K562 (cell line): ENCODE measurements at regions not wholly inside any gene's neighbourhood (a gene's known extent, or its start where the extent isn't known, plus 50 kb on each side); places are given as distances from the start of the nearest gene placed in this dataset.

Experiments used
- ATAC-seq: fragments of 200-7000 bp; cut with Tn5 transposase; 3 replicates; pipeline ENCODE4 v1.9.1; 2020; ENCODE audit warnings: moderate library complexity
- BruUV-seq: library from RNA; stranded (reverse); fragments of 400-500 nt; replicated peaks from 2 replicates; lab custom pipeline; 2021; lab: Mats Ljungman, UMichigan
- CTCF ChIA-PET: fragments of 300-600 bp; formaldehyde crosslinking; extraction: SDS; loops from one replicate; lab custom pipeline; 2021; ENCODE audit warnings: low intra/inter-chr PET ratio; lab: Yijun Ruan, JAX
- POLR2A ChIA-PET: fragments of 300-600, 350-650 bp; sonication (Branson Sonifier 250); formaldehyde crosslinking; extraction: SDS; loops from one replicate; lab custom pipeline; 2021; ENCODE audit warnings: antibody characterized with exemption, inconsistent platforms; lab: Yijun Ruan, JAX
- DNase-seq, 4 experiments: peaks; one replicate each; pipeline versions ENCODE4 v3.0.0 to v3.0.0-alpha.2; 2011 to 2018; ENCODE audit warnings: low spot score in 3 of 4, mixed read lengths in 3 of 4; ENCODE audit errors: extremely low read depth in 1 of 4
- FAIRE-seq: peaks from 2 replicates; lab custom pipeline; 2011; peaks lifted over from hg19 to GRCh38; lab: Jason Lieb, UNC
- H2AFZ ChIP-seq: 2 replicates; pipeline ENCODE4 v1.6.0; 2011; ENCODE audit warnings: low read depth, low read length, control low read depth, inconsistent platforms
- H3K27ac ChIP-seq: fragments of 200-600 bp; 3 replicates; pipeline ENCODE4 v1.8.0; 2011; ENCODE audit warnings: low read depth, mild to moderate bottlenecking, control low read depth, inconsistent platforms, low read length, moderate library complexity, mixed read lengths; ENCODE audit errors: extremely low read depth
- H3K27me3 ChIP-seq, 2 experiments: fragments of 300-600 bp in 1 of 2; 2 replicates in 1 of 2; 3 replicates in 1 of 2; pipeline versions ENCODE4 v1.6.0 to v1.8.0; 2011; ENCODE audit warnings: inconsistent platforms in 2 of 2, low read length in 2 of 2, mild to moderate bottlenecking in 1 of 2, mixed read lengths in 1 of 2, moderate library complexity in 1 of 2; ENCODE audit not compliant: control insufficient read depth in 2 of 2, insufficient read depth in 2 of 2
- H3K36me3 ChIP-seq: fragments of 300-600 bp; 3 replicates; pipeline ENCODE4 v1.8.0; 2011; ENCODE audit warnings: mild to moderate bottlenecking, low read length, inconsistent platforms; ENCODE audit not compliant: control insufficient read depth, insufficient read depth
- H3K4me1 ChIP-seq, 2 experiments: fragments of 200-600 bp in 1 of 2; replicated peaks in 1 of 2; 2 replicates in 1 of 2; 3 replicates in 1 of 2; pipeline versions ENCODE4 v1.5.1 to v1.8.0; 2011; ENCODE audit warnings: inconsistent platforms in 2 of 2, low read length in 2 of 2, mild to moderate bottlenecking in 1 of 2, mixed read lengths in 1 of 2, moderate library complexity in 1 of 2; ENCODE audit not compliant: control insufficient read depth in 2 of 2, insufficient read depth in 2 of 2
- H3K4me2 ChIP-seq: 2 replicates; pipeline ENCODE4 v1.6.1; 2011; ENCODE audit warnings: low read length, control low read depth, inconsistent platforms, mixed read lengths; ENCODE audit not compliant: insufficient read depth
- H3K4me3 ChIP-seq: fragments of 200-600 bp; sonication (generic), shearing (Covaris generic); 2 replicates; pipeline ENCODE4 v1.5.1; 2016; ENCODE audit warnings: control low read depth, inconsistent platforms
- H3K79me2 ChIP-seq: fragments of 200-600 bp; 3 replicates; pipeline ENCODE4 v1.8.0; 2011; ENCODE audit warnings: low read length, inconsistent platforms; ENCODE audit not compliant: control insufficient read depth, insufficient read depth
- H3K9ac ChIP-seq, 2 experiments: 2 replicates each; pipeline versions ENCODE4 v1.6.0 to v1.6.1; 2011; ENCODE audit warnings: low read depth in 2 of 2, low read length in 2 of 2, control low read depth in 1 of 2, inconsistent platforms in 1 of 2, mild to moderate bottlenecking in 1 of 2, mixed read lengths in 1 of 2; ENCODE audit not compliant: insufficient read depth in 1 of 2
- H3K9me1 ChIP-seq: one replicate; pipeline ENCODE4 v1.6.0; 2011; ENCODE audit warnings: inconsistent platforms, mild to moderate bottlenecking, low read length, moderate library complexity; ENCODE audit not compliant: control insufficient read depth, insufficient read depth
- H3K9me3 ChIP-seq: replicated peaks from 2 replicates; pipeline ENCODE4 v1.5.1; 2011; ENCODE audit warnings: low read depth, low read length, inconsistent platforms; ENCODE audit not compliant: control insufficient read depth, insufficient read depth
- H4K20me1 ChIP-seq: replicated peaks from 2 replicates; pipeline ENCODE4 v1.6.1; 2011; ENCODE audit warnings: low read length, inconsistent platforms, mixed read lengths; ENCODE audit not compliant: control insufficient read depth, insufficient read depth
- BDP1 ChIP-seq: IDR thresholded peaks from 3 replicates; pipeline ENCODE4 v1.6.1; 2011; ENCODE audit not compliant: insufficient read length, insufficient read depth
- ETV1 ChIP-seq: fragments of 450-650 bp; conservative IDR thresholded peaks from 2 replicates; pipeline ENCODE4 v1.6.1; 2016; ENCODE audit warnings: missing genetic modification characterization, control low read depth, low read depth, missing compliant biosample characterization
- FOSL1 ChIP-seq: fragments of 200-800 bp; sonication (Bioruptor generic); conservative IDR thresholded peaks from 2 replicates; pipeline ENCODE4 v1.6.1; 2016; ENCODE audit warnings: missing genetic modification characterization, missing compliant biosample characterization
- HMG20B ChIP-seq: fragments of 250-450 bp; sonication (Bioruptor Pico); IDR thresholded peaks from 2 replicates; pipeline ENCODE4 v1.5.0; 2021; ENCODE audit warnings: mild to moderate bottlenecking
- HNRNPH1 ChIP-seq: fragments of 200-400 bp; formaldehyde crosslinking; optimal IDR thresholded peaks from 2 replicates; pipeline ENCODE3; 2017; ENCODE audit warnings: low read depth, mild to moderate bottlenecking, low read length, moderate library complexity
- ILK ChIP-seq: fragments of 450-650 bp; IDR thresholded peaks from 2 replicates; pipeline ENCODE4 v1.6.1; 2016; ENCODE audit warnings: missing genetic modification characterization, low read depth, mild to moderate bottlenecking, missing compliant biosample characterization, moderate library complexity, borderline replicate concordance
- RAD21 ChIP-seq, 2 experiments: fragments of 250-450 bp in 1 of 2; fragments of 450-650 bp in 1 of 2; sonication (Bioruptor Pico) in 1 of 2; formaldehyde crosslinking in 1 of 2; IDR thresholded peaks in 1 of 2; conservative IDR thresholded peaks in 1 of 2; 2 replicates each; pipeline versions ENCODE4 v1.4.0 to v1.8.0; 2020 to 2022; ENCODE audit warnings: mild to moderate bottlenecking in 2 of 2, moderate library complexity in 1 of 2
- SRSF7 ChIP-seq: fragments of 200-400 bp; formaldehyde crosslinking; optimal IDR thresholded peaks from 2 replicates; pipeline ENCODE3; 2017; ENCODE audit warnings: mild to moderate bottlenecking, low read depth, low read length
- TCF3 ChIP-seq: sonication (generic); formaldehyde crosslinking; IDR thresholded peaks from 2 replicates; pipeline ENCODE4 v1.4.0; 2020; ENCODE audit warnings: mild to moderate bottlenecking, missing genetic modification reagents
- ZHX1 ChIP-seq: fragments of 150-350 bp; conservative IDR thresholded peaks from 2 replicates; pipeline ENCODE4 v1.6.1; 2014; ENCODE audit warnings: low read length
- ZNF174 ChIP-seq: fragments of 250-450 bp; sonication (Bioruptor Pico); IDR thresholded peaks from 2 replicates; pipeline ENCODE4 v1.4.0; 2020; ENCODE audit warnings: mild to moderate bottlenecking
- ZNF232 ChIP-seq: sonication (generic); formaldehyde crosslinking; IDR thresholded peaks from 2 replicates; pipeline ENCODE4 v1.8.0; 2022; ENCODE audit warnings: mild to moderate bottlenecking, missing genetic modification reagents
- ZNF77 ChIP-seq: fragments of 250-450 bp; sonication (Bioruptor Pico); IDR thresholded peaks from 2 replicates; pipeline ENCODE4 v1.5.0; 2020
- ZSCAN32 ChIP-seq: fragments of 450-650 bp; formaldehyde crosslinking; IDR thresholded peaks from 2 replicates; pipeline ENCODE4 v1.4.0; 2020; ENCODE audit warnings: mild to moderate bottlenecking, moderate library complexity
- WGBS: fragments of 100-300 bp; shearing (Covaris generic); methylation state at CpG from one replicate; pipeline ENCODE4 v1.1.6; 2016; ENCODE audit warnings: low coverage, mixed read lengths; ENCODE audit not compliant: insufficient coverage; ENCODE audit errors: missing lambda C conversion rate; 5-methylcytosine and 5-hydroxymethylcytosine counted together
- in situ Hi-C: fragments of 300-500 bp; cut with MboI; formaldehyde crosslinking; loops from 4 replicates; pipeline ENCODE4 v1.15.0; 2018; ENCODE audit warnings: inconsistent platforms, mixed read lengths
- intact Hi-C: fragments of 100-400 bp; cut with micrococcal nuclease; formaldehyde crosslinking; loops from 2 replicates; pipeline ENCODE4 v1.14.2; 2022
- TF ChIP-seq, protein P1 (sequence below): sonication (generic); formaldehyde crosslinking; IDR thresholded peaks from 2 replicates; pipeline ENCODE4 v1.8.1; 2022; ENCODE audit warnings: missing genetic modification reagents
- TF ChIP-seq, protein P2 (sequence below): sonication (generic); formaldehyde crosslinking; IDR thresholded peaks from 2 replicates; pipeline ENCODE4 v1.8.0; 2022; ENCODE audit warnings: mild to moderate bottlenecking, low read depth, missing genetic modification reagents

GRCh38 chr5:152106571-152106970 lies 181.9 kb upstream of the GLRA1 start:
- no peaks in the 10 kb centered on the region for H3K9me3 ChIP-seq
- no peaks in the 10 kb centered on the region for H3K36me3 ChIP-seq
- ATAC-seq: no peak
- BruUV-seq: no TSS peak
- H3K4me3 ChIP-seq: no peak overlapping the region
- CTCF ChIA-PET: no interaction called here
- no peaks in the 10 kb centered on the region for H3K9me1 ChIP-seq
- H3K27ac ChIP-seq: no peak overlapping the region
- H4K20me1 ChIP-seq: no peaks in the 10 kb centered on the region
- in situ Hi-C loops (no loop called here), intact Hi-C loops (no loop called here)
- H3K4me1 ChIP-seq: no peaks in the 10 kb centered on the region
- DNase-seq: no peak
- H3K9ac ChIP-seq: no peak overlapping the region
- no peak for FAIRE-seq
- no peak overlapping the region for H3K4me2 ChIP-seq
- WGBS: 0% methylated on average over 1 of the region's 2 CpGs
- H3K27me3 ChIP-seq: no peaks in the 10 kb centered on the region
- no peak overlapping the region for H2AFZ ChIP-seq
- POLR2A ChIA-PET: no interaction called here
- no peaks in the 10 kb centered on the region for H3K79me2 ChIP-seq
- TF ChIP-seq ZNF232 (CRISPR knock-in tag) (no peak), ILK (tag) (no peak), BDP1 (no peak), ZHX1 (no peak), FOSL1 (no peak), HMG20B (no peak), HNRNPH1 (no peak), SRSF7 (no peak), TCF3 (no peak), ZNF174 (CRISPR knock-in tag) (no peak), ETV1 (no peak), ZNF77 (no peak), ZSCAN32 (CRISPR knock-in tag) (no peak), RAD21 (CRISPR knock-in tag; conservative IDR thresholded peaks at IDR 0.05 in 1 of 2, IDR thresholded peaks at IDR 0.05 in 1 of 2) (no peak)
- TF ChIP-seq, protein P1, sequence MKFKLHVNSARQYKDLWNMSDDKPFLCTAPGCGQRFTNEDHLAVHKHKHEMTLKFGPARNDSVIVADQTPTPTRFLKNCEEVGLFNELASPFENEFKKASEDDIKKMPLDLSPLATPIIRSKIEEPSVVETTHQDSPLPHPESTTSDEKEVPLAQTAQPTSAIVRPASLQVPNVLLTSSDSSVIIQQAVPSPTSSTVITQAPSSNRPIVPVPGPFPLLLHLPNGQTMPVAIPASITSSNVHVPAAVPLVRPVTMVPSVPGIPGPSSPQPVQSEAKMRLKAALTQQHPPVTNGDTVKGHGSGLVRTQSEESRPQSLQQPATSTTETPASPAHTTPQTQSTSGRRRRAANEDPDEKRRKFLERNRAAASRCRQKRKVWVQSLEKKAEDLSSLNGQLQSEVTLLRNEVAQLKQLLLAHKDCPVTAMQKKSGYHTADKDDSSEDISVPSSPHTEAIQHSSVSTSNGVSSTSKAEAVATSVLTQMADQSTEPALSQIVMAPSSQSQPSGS (CRISPR knock-in tag): no peak
- TF ChIP-seq, protein P2, sequence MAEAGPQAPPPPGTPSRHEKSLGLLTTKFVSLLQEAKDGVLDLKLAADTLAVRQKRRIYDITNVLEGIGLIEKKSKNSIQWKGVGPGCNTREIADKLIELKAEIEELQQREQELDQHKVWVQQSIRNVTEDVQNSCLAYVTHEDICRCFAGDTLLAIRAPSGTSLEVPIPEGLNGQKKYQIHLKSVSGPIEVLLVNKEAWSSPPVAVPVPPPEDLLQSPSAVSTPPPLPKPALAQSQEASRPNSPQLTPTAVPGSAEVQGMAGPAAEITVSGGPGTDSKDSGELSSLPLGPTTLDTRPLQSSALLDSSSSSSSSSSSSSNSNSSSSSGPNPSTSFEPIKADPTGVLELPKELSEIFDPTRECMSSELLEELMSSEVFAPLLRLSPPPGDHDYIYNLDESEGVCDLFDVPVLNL (CRISPR knock-in tag): no peak
